SU-DHL-6 (cell line): ENCODE measurements at regions not wholly inside any gene's neighbourhood (a gene's known extent, or its start where the extent isn't known, plus 50 kb on each side); places are given as distances from the start of the nearest gene placed in this dataset.

ENCODE experiments used
- H2AFZ ChIP-seq: fragments of 200-600 bp; sonication (generic); 2 replicates; pipeline ENCODE4 v1.6.1; 2014; ENCODE audit warnings: low read depth, mild to moderate bottlenecking, moderate library complexity, mixed read lengths, antibody characterized with exemption, low read length; ENCODE audit not compliant: severe bottlenecking
- H3F3A ChIP-seq: fragments of 200-600 bp; shearing (Covaris generic); 2 replicates; pipeline ENCODE4 v1.6.0; 2016; ENCODE audit warnings: antibody characterized with exemption, mild to moderate bottlenecking; ENCODE audit not compliant: insufficient read depth
- H3K27ac ChIP-seq: fragments of 200-600 bp; sonication (generic); 2 replicates; pipeline ENCODE4 v1.5.1; 2016; ENCODE audit warnings: low read depth, mild to moderate bottlenecking, low read length, moderate library complexity, mixed read lengths
- H3K27me3 ChIP-seq: fragments of 200-600 bp; sonication (generic), shearing (Covaris generic); 2 replicates; pipeline ENCODE4 v1.6.0; 2014; ENCODE audit warnings: mild to moderate bottlenecking, low read length
- H3K36me3 ChIP-seq: fragments of 200-600 bp; sonication (generic); 2 replicates; pipeline ENCODE4 v1.6.1; 2014; ENCODE audit warnings: mild to moderate bottlenecking, low read length, mixed read lengths
- H3K4me2 ChIP-seq: fragments of 300-600, 200-600 bp; shearing (Covaris generic), sonication (generic); 2 replicates; pipeline ENCODE4 v1.6.0; 2014; ENCODE audit warnings: low read length, low read depth, mild to moderate bottlenecking; ENCODE audit not compliant: poor library complexity, severe bottlenecking
- H3K4me3 ChIP-seq: fragments of 200-600 bp; sonication (generic); 2 replicates; pipeline ENCODE4 v1.5.1; 2014; ENCODE audit warnings: antibody characterized with exemption, low read length, mild to moderate bottlenecking, mixed read lengths; ENCODE audit not compliant: insufficient read depth, poor library complexity, severe bottlenecking
- H3K79me2 ChIP-seq: fragments of 200-600 bp; sonication (generic); 2 replicates; pipeline ENCODE4 v1.6.1; 2014; ENCODE audit warnings: mild to moderate bottlenecking, low read length, moderate library complexity; ENCODE audit not compliant: insufficient read depth
- H3K9ac ChIP-seq: fragments of 200-600 bp; sonication (generic); 2 replicates; pipeline ENCODE4 v1.7.0; 2014; ENCODE audit warnings: mild to moderate bottlenecking, low read length
- H3K9me2 ChIP-seq: fragments of 200-600 bp; sonication (generic); replicated peaks from 2 replicates; pipeline ENCODE4 v1.6.1; 2014; ENCODE audit warnings: low read length; ENCODE audit not compliant: insufficient read depth
- H3K9me3 ChIP-seq: fragments of 200-600 bp; sonication (generic); 2 replicates; pipeline ENCODE4 v1.6.1; 2014; ENCODE audit warnings: low read length, mixed read lengths; ENCODE audit not compliant: insufficient read depth
- H4K20me1 ChIP-seq: fragments of 200-600 bp; sonication (generic); 2 replicates; pipeline ENCODE4 v1.6.1; 2014; ENCODE audit warnings: low read depth, mild to moderate bottlenecking, antibody characterized with exemption, low read length, moderate library complexity, mixed read lengths
- CTCF ChIP-seq: fragments of 200-600 bp; sonication (generic); IDR thresholded peaks from one replicate; pipeline ENCODE4 v1.5.1; 2017; ENCODE audit warnings: antibody characterized with exemption, mild to moderate bottlenecking, low read length, moderate library complexity; ENCODE audit not compliant: insufficient read depth, poor library complexity, severe bottlenecking
- EZH2phosphoT487 ChIP-seq: fragments of 200-600 bp; sonication (generic), shearing (Covaris generic); conservative IDR thresholded peaks from 2 replicates; pipeline ENCODE4 v1.6.1; 2018; ENCODE audit warnings: mild to moderate bottlenecking, antibody characterized with exemption, low read length, moderate library complexity, mixed read lengths

GRCh38 chr1:213523781-213524398 is 463.9 kb upstream of the PROX1 start:
- Histone ChIP-seq H3K9me3 (no peaks in the 10 kb centered on the region), H2AFZ (no peak overlapping the region), H3K9me2 (no peaks in the 10 kb centered on the region), H3K27ac (no peak overlapping the region), H4K20me1 (no peaks in the 10 kb centered on the region), H3K79me2 (no peaks in the 10 kb centered on the region), H3F3A (no peaks in the 10 kb centered on the region), H3K4me3 (no peak overlapping the region), H3K27me3 (no peaks in the 10 kb centered on the region), H3K4me2 (no peak overlapping the region), H3K9ac (no peak overlapping the region), H3K36me3 (no peaks in the 10 kb centered on the region)
- TF ChIP-seq CTCF (no peak), EZH2phosphoT487 (no peak)

DNA sequence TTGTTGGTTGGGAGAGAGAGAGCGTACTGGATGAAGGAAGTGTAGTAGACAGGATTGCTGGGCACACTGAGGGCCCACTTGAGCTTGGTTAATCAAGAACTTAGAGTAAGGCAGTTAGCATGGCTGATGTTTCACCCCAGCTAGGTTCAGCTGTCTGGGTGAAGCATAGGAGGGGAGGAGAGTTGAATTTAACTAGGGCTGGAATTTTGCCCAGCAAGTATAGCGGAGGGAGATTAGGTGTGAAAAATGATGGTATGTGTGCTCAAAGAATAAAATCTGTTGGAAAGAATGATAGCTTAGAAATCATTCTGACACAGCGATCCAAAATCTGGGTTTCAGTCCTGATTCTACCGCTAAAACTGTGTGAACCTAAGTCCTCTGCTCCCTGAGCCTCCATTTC is 461.5 kb upstream of the PROX1 start:
- H3K27me3 ChIP-seq = no peaks in the 10 kb centered on the region
- TF ChIP-seq CTCF (no peak), EZH2phosphoT487 (no peak)

GRCh38 chr1:213530611-213531320 is 457.0 kb upstream of the PROX1 start:
- Histone ChIP-seq H4K20me1 (no peaks in the 10 kb centered on the region), H3K9ac (no peak overlapping the region), H3K79me2 (no peaks in the 10 kb centered on the region), H3K4me2 (no peak overlapping the region), H2AFZ (no peak overlapping the region), H3F3A (no peaks in the 10 kb centered on the region), H3K27me3 (no peaks in the 10 kb centered on the region), H3K9me2 (no peaks in the 10 kb centered on the region), H3K36me3 (no peaks in the 10 kb centered on the region), H3K27ac (no peak overlapping the region), H3K9me3 (no peaks in the 10 kb centered on the region), H3K4me3 (no peak overlapping the region)
- TF ChIP-seq EZH2phosphoT487 (no peak), CTCF (no peak)

More for the DNA sequence above, 461.5 kb upstream of the PROX1 start:
- no peaks in the 10 kb centered on the region for H3K79me2 ChIP-seq
- no peaks in the 10 kb centered on the region for H3K9me2 ChIP-seq
- no peak overlapping the region for H3K27ac ChIP-seq
- H3K4me3 ChIP-seq = no peak overlapping the region
- no peak overlapping the region for H3K9ac ChIP-seq
- H3K36me3 ChIP-seq = no peaks in the 10 kb centered on the region
- H4K20me1 ChIP-seq = no peaks in the 10 kb centered on the region
- H3K4me2 ChIP-seq = no peak overlapping the region
- no peak overlapping the region for H2AFZ ChIP-seq
- H3F3A ChIP-seq = no peaks in the 10 kb centered on the region
- no peaks in the 10 kb centered on the region for H3K9me3 ChIP-seq
